ENCODE measurements at regions not wholly inside any gene's neighbourhood (a gene's known extent, or its start where the extent isn't known, plus 50 kb on each side); places are given as distances from the start of the nearest gene placed in this dataset.
"Not testable (repeated sequence)": the region's sequence is repeated elsewhere in the genome, so short reads cannot be mapped to it uniquely, and the experiment has no call there.

DNA sequence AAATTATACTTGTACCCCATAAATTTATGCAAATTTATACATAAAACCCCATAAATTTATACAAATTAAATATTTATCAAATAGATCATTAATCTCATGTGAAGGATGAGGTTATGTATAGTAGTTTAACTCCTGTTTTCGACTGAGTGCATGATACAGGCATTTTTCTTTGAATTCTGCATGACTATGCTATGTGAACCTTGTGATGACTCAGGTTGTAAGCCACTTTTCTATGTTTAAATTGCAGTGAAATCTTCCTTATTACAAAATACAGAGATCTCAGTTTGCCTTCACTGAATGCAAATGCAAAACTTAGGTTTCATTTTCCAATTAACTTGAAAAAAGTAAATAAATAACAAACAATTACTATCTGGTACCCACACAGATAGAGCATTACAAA, 843.7 kb downstream of the CDH11 start:
- intact Hi-C loops (cut with DNase I): no loop called here
- DNase-seq: no peak

DNA sequence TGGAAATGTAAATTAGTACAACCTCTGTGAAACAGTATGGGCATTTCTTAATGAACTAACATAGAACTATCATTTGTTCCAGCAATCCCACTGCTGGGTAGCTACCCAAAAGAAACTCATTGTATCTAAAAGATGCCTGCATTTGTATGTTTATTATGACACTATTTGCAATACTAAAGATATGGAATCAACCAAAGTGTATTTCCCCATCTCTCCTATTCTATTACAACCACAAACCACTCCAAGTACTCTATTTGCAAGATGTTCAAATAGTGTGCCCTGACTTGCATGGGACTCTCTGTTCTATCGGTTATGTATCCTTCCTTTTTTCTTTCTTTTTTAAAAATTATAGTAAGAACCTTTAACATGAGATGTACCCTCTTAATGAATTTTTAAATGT, 845.2 kb downstream of the CDH11 start:
- no peak for DNase-seq
- intact Hi-C loops (cut with DNase I): no loop called here

DNA sequence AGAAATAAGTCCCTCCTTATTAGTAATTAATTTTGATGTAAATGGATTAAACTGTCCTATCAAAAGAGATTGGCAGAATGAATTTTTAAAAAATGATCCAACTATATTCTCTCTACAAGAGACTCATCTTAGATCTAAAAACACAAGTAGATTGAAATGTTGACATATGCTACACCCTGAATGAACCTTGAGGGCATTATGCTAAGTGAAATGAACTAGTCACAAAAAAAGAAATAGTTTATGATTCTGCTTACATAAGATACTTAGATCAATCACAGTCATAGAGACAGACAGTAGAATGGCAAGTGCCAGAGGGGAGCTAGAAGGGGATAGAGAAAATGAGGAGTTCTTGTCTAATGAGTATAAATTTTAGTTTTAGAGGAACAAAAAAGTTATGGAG, 849.8 kb downstream of the CDH11 start:
- no peak for DNase-seq
- intact Hi-C loops (cut with DNase I): no loop called here

DNA sequence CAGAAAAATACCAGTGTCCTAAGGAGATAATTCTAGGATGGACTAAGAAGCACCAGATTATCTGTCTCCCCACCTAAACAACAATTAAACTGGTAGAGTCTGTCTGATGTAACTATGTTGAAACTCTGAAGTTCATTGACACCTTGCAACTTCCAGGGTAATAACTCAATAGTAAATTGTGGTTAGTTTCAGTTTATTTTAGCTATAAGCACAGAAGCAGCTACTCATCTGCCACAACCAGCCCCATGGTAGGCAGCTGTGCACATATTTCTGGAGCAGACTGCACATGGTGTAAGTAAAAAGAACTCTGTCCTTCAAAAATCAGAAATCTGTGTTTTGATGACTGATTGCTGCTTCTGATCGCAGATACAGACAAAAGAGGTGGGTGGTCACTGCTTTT, 852.1 kb downstream of the CDH11 start:
- DNase-seq: no peak
- intact Hi-C loops (cut with DNase I): no loop called here

DNA sequence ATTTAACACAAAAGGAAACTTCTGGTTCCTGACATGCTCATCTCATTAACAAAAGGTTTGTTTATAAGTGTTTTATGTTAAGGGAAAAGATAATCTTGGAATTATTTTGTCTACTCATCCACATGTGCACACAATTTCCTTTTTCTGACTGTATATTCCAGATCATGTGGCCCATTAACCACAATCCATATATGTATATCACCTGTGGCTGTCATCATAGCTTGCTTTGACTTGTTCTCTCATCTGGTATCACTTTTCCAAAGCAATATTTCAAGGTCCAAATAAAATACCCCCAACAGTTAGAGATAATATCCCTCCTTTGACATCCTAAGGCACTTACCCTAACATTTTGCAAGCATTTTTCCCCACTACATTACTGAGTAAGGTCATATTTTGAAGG, 856.1 kb downstream of the CDH11 start:
- DNase-seq: no peak
- intact Hi-C loops (cut with DNase I): no loop called here

DNA sequence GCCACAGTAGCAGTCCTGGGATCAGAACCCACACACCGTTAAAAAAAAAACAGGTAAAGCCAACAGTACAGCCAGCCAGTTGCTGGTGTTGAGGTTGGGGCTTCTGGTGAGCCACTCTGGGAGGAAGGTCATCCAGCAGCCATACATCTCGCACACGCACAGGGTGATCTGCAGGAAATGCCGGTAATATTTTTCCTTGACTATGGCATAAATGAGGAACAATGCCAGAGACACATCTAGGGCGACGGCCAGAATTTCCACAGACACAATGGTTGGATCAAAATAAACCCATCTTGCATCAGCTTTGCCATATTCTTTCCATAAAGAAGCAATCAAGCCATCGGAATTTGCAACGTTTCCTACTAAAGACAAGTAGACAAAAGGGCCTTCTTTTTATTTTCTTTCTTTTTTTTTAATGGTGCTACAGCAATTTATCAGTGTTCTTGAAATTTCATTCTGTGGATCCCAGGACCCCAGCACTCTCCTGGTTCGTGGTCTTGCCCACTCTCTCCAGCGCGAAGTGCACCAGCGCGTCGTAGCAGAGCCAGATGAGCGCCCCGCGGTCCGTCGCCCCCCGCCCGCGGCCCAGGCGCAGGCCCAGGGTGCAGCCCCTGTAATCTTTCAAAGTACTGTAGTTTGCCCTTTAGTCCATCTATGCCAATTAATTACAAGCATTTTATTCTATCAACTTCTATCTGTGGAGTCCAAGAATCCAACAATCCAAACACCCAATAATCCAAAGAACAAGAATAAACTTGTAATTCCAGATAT, 861.0 kb downstream of the CDH11 start:
- DNase-seq; intact Hi-C loops (cut with DNase I): not testable (repeated sequence)

DNA sequence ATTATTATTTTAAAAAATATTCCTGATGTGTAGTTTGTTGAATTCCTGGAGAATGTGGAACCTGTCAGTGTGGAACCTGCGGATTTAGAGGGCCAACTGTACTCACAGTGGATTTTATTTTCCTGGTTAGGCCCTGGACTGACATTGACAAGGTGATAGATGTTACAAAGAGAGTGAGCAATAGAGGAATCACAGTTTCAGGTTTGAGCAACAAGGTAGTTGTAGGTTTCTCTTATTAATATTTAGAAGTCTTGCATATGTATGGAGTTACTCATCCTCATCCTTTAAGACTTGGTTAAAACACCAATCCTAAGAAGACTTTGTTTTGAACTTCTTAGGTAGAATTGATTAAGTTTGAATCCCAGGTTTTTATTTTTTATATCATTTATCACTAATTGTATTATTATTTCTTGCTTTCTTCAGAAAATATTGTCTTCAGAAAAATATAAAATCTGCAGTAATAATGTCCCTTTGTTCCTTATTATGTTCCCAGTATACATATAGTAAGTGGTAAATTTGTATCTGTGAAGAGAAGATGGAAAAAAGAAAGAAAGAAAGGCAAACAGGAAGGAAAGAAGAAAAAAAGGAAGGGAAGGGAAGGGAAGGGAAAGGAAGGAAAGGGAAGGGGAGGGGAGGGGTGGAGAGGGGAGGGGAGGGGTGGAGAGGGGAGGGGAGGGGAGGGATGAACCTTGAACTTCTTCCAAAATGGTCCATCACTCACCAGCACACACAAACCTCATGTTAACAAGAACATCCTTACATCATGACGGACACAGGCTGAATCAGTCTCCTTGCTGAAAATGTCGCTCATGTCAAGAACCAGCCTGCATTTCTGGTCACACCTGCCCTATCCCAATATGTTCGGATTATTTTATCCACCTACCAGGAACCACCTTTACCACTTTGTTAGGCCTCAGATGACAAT, 867.2 kb downstream of the CDH11 start:
- no peak for DNase-seq
- intact Hi-C loops (cut with DNase I): no loop called here

DNA sequence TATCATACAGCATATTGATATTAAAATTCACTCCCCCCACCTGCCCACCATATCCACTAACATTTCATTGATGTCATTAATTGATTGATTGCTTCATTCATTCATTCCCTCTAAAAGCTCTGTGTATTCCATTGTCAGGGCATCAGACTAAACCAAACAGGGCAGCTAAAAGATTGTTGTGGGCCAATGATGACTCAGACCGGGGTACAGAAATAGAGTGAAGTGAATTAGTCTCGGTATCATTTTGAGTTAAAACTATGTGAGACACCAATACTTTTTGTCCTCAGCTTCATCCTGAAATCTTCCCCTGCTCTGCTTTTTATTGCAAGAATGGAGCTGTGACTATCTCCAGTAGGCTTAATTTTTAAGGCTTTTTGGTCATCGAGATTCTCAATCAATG, 868.3 kb downstream of the CDH11 start:
- intact Hi-C loops (cut with DNase I): no loop called here
- DNase-seq: no peak

DNA sequence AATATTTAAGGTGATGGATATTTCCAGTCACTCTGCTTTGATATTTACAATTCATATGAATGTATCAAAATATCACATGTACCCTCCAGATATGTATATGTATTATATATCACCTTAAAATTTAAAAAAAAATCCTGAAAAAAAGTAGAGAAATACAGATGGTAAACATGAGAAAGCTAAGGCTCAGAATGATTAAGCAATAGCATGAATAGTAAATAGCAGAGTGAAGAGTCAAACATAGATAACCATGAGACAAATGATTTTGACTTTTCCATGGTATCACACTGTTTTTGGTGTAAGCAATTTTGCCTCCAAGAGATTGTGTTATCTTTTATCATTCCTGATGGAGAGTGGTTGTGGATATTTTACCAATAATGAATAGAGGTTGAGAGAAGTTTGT, 868.8 kb downstream of the CDH11 start:
- intact Hi-C loops (cut with DNase I): no loop called here
- no peak for DNase-seq

DNA sequence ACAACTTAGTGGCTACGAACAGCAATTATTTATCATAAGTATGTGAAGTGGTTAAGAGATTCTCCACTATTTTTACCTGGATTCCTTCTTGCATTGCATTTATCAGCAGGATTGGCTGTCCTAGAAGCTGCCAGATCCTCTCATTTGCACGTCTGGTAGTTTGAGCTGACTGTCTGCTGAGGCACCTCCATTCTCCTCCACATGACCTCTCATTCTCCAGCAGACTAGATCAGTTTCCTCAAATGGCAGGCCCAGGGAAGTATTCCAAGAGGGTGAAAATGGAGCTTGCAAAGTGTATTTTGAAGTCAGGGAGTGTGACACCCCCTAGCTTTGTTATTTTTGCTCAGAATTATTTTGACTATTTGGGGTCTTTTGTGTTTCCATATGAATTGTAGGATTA, 870.1 kb downstream of the CDH11 start:
- intact Hi-C loops (cut with DNase I): no loop called here
- DNase-seq: no peak

DNA sequence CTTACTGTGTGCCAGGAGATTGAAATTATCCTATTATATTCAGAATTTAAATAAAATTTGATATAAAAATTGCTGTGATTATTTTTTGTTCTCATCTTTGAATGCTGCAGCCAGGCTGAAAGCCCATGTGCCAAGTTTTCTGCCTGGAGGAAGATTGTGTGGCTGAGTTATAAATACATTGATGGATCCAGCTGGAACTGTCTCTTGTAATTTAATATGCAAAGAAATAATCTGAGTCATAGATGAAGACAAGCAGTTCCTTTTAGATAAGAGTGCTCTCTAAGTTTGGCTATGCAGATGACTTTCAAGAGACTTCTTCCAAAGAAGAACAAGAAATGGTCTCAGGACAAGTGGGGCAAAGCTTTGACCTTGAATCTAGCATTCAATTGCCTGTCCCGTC, 871.0 kb downstream of the CDH11 start:
- DNase-seq: peak in 2 of 10 donors; percentile 35 to 70
- intact Hi-C loops (cut with DNase I): no loop called here

DNA sequence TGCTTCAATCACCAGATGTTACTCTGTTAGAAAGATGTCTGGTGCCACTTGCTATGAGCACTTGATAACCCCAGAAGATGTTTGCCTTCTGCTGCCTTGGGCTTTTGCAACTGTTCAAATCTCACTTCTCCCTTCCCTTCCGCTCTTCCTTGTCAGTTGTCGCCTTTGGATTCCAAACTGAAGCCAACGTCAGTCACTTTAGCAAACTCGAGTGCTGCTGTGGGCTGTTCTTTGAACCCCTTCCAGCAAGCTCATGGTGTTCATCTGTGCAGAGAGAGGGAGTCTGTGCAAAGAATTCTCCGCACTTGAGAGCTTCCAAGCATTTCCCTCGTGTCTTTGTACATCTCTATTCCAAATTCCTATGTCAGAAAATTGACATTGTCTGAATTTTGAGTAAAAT, 879.4 kb downstream of the CDH11 start:
- peak in 6 of 10 donors; percentile 12 to 81 (median 34) for DNase-seq
- intact Hi-C loops (cut with DNase I): no loop called here

DNA sequence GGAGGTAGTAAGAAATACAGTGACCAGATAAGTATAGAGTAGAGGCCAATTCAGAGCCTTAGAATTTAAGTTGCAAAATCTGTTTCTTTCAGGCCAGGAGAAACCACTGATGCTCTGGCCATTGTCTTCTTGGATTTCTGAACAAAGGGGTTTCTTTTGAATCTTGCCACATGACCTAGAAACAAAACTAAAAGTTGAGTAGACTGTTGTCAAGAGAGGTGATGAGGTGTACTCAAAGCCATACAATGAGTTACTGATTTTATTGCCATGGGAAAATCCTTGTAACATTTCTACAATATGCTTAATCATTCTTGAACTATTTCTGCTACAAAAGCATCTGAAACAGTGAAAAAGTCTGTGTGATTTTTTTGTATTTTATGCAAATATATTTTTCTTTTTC, 881.3 kb downstream of the CDH11 start:
- intact Hi-C loops (cut with DNase I): no loop called here
- no peak for DNase-seq

DNA sequence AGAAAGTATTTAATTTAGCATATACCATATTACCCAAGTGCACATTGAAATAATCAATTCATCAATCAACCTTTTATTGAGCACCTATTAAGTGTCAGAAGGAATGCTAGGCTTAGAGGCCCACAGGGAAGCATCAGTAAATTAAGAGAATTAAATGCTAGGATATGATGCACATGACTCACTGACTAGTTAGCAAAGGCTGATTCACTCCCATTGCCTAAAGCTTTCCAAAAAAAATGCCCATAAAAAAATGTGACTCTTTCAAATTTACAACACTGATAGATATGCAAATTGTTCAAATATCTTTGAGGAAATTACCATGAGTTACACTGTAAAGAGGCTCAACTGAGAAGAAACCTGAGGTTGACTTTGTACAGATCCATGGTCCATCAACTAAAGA, 883.3 kb downstream of the CDH11 start:
- intact Hi-C loops (cut with DNase I): no loop called here
- DNase-seq: no peak

DNA sequence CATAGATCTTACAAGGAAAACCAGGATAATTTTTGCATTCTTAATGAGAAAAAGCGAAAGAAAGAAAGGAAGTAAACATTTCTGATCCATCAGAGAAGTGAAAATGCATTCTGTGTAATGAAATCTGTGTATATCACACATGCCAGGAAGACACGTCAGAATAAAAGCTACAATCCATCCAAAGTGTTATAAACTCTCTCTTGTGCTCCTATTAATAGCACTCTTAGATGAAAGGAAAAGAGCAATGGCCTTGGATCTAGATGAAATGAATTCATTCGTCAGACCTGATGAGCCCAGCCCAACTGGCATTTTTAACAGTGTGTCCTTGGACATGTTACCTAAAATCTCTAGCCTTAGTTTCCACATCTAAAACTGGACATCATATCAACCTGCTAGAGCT, 885.5 kb downstream of the CDH11 start:
- no peak for DNase-seq
- intact Hi-C loops (cut with DNase I): no loop called here

DNA sequence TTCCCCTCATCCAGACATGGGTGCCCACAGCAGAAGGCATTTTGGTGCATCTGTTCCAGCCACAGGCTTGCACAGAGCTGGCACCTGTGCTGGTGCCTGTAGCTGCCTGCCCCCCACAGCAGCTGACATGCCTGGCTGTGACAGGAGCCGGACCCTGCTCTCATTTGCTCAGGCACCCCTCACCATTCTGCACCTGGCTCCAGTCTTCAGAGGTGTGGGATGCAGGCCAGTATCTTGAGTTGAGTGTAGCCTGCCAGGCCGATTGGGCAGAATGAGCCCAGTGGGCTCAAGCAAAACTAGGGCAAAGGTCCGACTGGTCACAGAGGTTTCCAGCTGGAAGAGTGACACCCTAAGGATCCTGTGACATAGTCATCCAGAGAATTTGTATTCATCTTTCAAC, 887.7 kb downstream of the CDH11 start:
- DNase-seq: peak in 2 of 10 donors; percentile 40 to 66
- intact Hi-C loops (cut with DNase I): no loop called here

DNA sequence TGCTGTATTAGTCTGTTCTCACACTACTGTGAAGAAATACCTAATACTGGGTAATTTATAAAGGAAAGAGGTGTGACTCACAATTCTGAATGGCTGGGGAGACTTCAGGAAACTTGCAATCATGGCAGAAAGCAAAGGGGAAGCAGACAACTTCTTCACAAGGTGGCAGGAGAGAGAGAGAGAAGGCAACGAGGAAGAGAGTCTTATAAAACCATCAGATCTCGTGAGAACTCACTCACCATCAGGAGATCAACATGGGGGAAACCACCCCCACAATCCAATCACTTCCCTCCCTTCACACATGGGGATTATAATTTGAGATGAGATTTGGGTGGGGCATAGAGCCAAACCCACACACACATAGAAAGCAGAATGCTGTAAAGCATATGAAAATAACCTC, 896.2 kb downstream of the CDH11 start:
- DNase-seq: no peak

DNA sequence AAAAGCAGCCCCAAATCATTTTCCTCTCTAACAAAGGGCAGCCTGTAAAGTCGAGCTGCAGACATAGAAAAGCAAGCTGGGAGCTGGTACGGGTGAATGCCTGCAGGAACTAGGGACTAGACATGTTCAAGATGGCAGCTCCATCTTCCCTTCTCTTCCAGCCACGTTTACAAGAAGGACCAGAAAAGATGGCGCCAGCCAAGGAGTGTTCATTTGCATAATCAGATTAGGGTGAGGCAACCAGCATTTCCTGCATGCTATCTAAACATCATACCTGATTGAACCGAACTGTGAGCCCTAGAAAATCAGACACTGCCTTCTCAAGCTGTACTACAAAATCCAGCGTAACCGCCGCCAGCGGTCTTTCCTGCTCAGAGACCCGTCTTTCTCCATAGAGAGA, 896.8 kb downstream of the CDH11 start:
- DNase-seq: no peak
- intact Hi-C loops (cut with DNase I): no loop called here

More for the DNA sequence above, 896.2 kb downstream of the CDH11 start:
- intact Hi-C loops (cut with DNase I): no loop called here

DNA sequence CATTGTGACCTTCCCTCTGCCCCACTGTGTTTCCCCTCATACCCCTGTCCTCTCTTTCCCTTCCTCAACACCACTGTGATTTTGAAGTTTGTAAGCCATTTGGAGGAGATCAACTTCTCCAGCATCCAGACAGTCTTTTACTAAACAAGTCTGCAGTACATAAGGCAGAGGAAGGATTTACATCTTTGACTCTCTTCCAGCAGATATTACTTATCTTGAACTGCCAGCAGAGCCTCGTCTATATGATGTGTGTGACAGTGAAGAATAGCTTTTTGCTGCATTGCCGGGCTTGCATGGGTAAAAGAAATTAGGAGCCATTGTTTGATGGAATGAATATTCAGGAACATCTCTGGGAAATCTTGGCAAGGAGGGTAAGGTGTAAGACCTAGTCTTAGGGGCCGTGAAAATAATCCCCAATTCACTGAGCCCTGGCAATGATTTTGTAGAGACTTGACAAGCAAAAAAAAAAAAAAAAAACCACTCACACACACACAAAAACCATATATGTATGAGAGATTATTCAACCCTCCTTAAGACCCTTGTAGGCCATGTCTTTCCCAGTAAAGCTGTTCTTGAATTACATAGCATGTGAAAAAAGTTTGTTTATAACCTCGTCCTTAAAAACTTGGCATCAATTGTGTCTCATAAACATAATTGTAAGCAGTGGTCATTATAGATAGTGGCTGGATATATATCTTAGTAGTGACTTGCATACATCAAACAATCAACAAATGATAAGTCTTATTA, 903.9 kb downstream of the CDH11 start:
- no peak for DNase-seq
- intact Hi-C loops (cut with DNase I): no loop called here

DNA sequence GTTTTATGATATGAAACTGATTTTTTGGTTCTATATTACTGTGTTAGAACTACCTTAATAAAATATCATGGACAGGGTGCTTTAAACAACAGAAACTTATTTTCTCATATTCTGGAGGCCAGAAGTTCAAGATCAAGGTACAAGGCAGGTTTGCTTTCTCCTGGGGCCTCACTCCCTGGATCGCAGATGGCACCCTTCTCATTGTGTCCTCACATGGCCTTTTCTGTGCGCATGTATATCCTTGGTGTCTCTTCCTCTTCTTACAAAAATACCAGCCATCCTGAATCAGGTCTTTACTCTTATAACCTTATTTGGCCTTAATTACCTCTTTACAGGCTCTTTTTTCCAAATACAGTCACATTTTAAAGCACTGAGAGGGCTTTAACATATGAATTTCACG, 906.1 kb downstream of the CDH11 start:
- intact Hi-C loops (cut with DNase I): no loop called here
- DNase-seq: no peak

DNA sequence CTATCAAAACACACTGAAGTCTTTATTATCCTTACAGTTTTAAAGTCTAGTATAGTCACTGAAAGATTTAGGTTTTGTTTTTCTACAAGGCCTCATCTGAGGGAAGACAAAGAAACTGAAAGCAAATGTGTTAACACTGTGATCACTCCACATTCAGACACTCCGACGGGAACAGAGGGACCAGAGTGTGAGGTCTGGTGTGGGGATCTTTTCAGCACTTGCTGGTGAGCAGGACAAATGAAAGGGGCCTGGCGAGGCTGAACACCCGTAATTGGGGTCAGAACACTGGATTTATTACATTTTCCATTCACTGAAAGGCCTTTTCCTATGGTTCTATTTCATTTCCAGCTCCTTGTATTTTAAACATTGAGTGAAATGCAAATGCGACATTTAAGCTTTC, 910.5 kb downstream of the CDH11 start:
- intact Hi-C loops (cut with DNase I): no loop called here
- no peak for DNase-seq

Measured in posterior cingulate gyrus (tissue), 11 donors.